Amniotic epithelial cell (primary cell): ENCODE measurements at regions not wholly inside any gene's neighbourhood (a gene's known extent, or its start where the extent isn't known, plus 50 kb on each side); places are given as distances from the start of the nearest gene placed in this dataset.
"Not testable (repeated sequence)": the region's sequence is repeated elsewhere in the genome, so short reads cannot be mapped to it uniquely, and the experiment has no call there.

Experiments
- DNase-seq: peaks from one replicate; pipeline ENCODE4 v3.0.0-alpha.2; 2010; ENCODE audit warnings: low read depth

- peak; percentile 0 for DNase-seq
These were observed 1130.1 kb upstream of the CELF4 start for GRCh38 chr18:38695559-38696280.

GRCh38 chr18:38693104-38693503 is 1127.5 kb upstream of the CELF4 start:
- no peak for DNase-seq

GRCh38 chr18:38690626-38691025 is 1125.0 kb upstream of the CELF4 start:
- DNase-seq = no peak

- no peak for DNase-seq
These were observed 1122.8 kb upstream of the CELF4 start for GRCh38 chr18:38688416-38688815.

GRCh38 chr18:38670486-38670885 is 1104.9 kb upstream of the CELF4 start:
- no peak for DNase-seq

GRCh38 chr18:38664929-38665328 is 1099.3 kb upstream of the CELF4 start:
- DNase-seq = no peak

GRCh38 chr18:38663682-38664081 is 1098.1 kb upstream of the CELF4 start:
- DNase-seq = no peak

DNA sequence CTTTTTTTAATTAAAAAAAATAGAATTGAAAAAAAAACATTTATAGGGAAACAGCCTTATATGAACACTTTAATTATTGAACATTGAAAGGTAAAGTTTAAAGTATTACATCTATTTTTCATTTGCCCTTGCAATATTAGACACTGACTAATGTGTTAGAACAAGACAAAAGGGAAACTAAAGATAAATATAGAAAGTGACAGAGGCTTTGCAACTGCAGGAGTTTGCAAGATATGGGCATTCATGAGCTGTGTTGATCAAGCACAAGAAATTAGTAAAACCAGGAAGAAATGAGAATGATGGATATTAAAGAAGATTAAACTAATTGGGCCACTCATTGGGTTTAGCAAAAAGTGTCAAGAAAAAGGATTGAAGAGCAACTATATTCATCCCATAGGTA is 1097.7 kb upstream of the CELF4 start:
- DNase-seq = no peak

- no peak for DNase-seq
These were observed 1089.3 kb upstream of the CELF4 start for GRCh38 chr18:38654946-38655345.

DNA sequence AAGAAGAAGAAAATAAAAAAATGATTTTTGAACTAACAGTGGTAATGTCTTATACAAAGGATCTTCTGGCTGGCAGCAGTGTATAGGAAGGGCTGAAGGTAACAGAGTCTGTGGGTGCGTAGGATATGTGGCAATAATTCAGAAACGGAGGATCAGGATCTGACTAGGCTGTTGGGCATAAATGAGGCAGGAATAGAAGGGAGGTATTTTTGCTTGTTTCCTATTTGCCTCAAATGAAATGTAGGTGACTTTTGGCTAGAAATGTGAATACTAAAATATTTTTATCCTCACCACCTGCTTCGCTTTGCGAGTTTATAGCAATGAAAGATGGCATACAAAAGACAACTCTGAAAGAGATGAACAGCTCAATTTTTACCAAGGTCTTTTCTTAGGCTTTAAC is 1086.1 kb upstream of the CELF4 start:
- DNase-seq = no peak

GRCh38 chr18:38648179-38648578 is 1082.6 kb upstream of the CELF4 start:
- DNase-seq = no peak

DNA sequence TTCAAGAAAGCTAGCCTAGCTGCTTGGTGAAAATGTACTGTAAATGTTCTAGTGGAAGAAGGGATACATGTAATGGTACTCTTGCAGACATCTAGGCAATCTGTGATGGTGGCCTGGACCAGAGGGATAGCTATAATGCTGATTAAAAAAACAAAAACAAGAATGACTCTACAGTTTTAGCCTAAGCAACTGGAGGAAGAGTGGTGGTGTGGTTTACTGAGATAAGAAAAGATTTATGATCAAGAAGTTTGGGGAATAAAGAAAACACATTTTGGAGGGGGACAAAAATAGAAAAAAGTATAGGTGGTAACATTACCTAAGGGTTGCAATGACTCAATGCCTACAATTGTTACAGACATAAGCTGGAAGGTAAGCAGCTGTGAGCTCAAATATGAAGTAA is 1080.7 kb upstream of the CELF4 start:
- DNase-seq = no peak

DNA sequence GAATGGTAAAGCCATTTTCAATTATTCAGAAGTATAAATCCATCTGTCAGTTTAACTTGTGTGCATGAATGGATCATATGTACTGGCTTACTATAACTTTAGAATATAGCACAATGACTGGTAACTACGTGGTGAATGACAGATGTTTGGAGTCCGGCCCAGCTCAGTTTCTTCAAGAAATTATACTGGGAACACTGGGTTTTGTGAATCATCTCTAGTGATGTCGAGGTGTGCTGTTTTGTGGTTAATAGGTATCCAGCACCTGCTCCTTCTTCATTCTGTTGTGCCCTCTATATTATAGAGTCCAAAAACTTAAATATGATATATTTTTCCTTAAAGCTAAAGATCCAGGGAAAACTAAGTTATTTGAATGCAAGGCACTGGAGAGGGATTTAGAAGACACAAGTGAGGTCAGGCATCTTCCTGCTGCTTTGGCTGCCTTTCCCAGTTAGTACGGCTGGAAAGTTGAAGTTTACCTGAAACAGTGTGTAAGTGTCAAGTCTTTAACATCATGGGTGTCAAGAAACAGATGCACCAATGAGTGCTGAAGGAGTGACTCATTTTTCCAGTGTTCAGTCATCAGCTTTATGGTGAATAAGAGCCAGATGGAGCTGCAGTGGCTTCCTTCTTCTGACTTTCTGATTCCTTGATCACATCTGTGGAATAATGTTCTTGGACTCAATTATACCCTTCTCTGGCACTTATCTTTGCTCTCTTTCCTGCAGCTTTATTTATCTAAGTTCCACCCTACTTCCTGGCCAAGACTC is 1079.5 kb upstream of the CELF4 start:
- no peak for DNase-seq

DNA sequence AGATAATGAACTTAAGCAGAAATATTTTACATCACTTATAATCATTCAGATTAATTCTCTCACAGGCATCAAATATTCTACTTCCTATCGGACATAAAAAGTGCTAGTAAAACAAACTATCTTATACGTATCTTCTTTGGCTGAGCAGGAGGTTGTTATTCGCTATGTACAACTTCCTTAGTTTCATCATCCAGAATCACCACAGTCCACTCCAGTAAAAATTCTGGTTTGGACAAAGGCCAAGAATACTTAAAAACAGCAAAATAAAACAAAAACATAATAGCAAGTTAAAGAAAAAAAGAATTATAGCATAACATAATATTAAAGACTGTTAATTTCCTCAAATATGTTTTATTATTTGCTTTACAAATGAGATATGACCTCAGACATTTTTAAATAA is 1077.1 kb upstream of the CELF4 start:
- no peak for DNase-seq

DNA sequence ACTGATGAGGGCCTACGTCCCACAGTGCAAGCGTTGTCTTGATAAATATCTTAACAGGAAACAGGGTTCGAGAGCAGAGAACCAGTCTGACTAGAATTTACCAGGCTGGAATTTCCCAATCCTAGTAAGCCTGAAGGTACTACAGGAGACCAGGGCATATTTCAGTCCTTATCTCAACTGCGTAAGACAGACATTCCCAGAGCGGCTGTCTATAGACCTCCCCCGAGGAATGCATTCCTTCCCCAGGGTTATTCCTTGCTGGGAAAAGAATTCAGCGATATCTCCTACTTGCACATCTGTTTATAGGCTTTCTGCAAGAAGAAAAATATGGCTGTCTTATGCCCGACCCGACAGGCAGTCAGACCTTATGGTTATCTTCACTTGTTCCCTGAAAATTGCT is 1074.1 kb upstream of the CELF4 start:
- DNase-seq = not testable (repeated sequence)

GRCh38 chr18:38635709-38636430 is 1070.3 kb upstream of the CELF4 start:
- no peak for DNase-seq

DNA sequence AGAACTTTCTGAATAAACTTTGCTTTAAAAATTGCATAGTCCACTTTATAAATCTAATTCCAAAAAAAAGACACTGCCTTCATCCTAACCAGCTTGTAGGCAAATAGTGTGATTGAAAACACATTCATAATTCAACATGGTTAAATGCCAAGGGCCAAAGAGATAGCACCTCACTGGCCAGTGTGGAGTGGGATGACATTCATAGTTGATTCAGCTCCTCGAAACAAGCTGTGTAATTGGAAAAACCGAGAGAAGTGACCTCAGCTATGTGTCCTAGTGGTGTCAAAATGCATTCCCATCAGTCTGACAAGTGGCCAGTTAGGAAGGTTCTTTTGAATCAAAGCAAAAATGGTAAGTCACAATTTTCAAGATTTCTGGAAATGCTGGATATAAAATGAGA is 1068.5 kb upstream of the CELF4 start:
- no peak for DNase-seq

DNA sequence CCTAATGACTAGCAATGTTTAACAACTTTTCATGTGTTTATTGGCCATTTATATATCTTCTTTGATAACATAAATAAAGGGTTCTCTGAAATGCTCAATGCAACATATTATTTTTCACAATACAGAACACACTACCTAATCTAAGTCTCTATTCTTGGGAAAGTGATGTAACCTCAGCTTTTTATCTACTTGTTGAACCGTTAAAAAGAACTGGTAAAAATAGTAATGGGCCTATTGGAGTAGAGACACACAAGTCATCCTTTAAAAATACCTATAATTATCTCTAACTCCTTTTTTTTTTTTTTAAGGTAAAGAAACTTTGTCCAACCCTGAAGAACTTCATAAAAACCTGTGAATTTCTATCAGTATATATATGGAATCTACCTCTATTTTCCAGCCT is 1067.7 kb upstream of the CELF4 start:
- no peak for DNase-seq

- DNase-seq = peak; percentile 0
These were observed 1053.5 kb upstream of the CELF4 start for GRCh38 chr18:38619129-38619528.

- DNase-seq = no peak
These were observed 1050.7 kb upstream of the CELF4 start for GRCh38 chr18:38616306-38616705.

GRCh38 chr18:38612904-38613303 is 1047.3 kb upstream of the CELF4 start:
- no peak for DNase-seq

GRCh38 chr18:38611036-38611964 is 1045.7 kb upstream of the CELF4 start:
- no peak for DNase-seq
